Keratinocyte (primary cell): ENCODE measurements at regions not wholly inside any gene's neighbourhood (a gene's known extent, or its start where the extent isn't known, plus 50 kb on each side); places are given as distances from the start of the nearest gene placed in this dataset.

Experiments used
- DNase-seq: peaks from one replicate; pipeline ENCODE4 v3.0.0-alpha.2; 2011; ENCODE audit warnings: low read depth, missing footprints, low spot score
- FAIRE-seq: peaks from 2 replicates; lab custom pipeline; 2011; peaks lifted over from hg19 to GRCh38; lab: Jason Lieb, UNC
- H2AFZ ChIP-seq: 2 replicates; pipeline ENCODE4 v1.6.0; 2012; ENCODE audit warnings: low read length, control low read depth, inconsistent platforms; ENCODE audit not compliant: control insufficient read depth
- H3K27ac ChIP-seq: 2 replicates; pipeline ENCODE4 v1.5.1; 2011; ENCODE audit warnings: low read length; ENCODE audit not compliant: control insufficient read depth, insufficient read depth
- H3K27me3 ChIP-seq: 3 replicates; pipeline ENCODE4 v1.6.0; 2011; ENCODE audit warnings: low read length; ENCODE audit not compliant: control insufficient read depth, insufficient read depth; ENCODE audit errors: extremely low read depth
- H3K36me3 ChIP-seq, 2 experiments: 2 replicates in 1 of 2; 3 replicates in 1 of 2; pipeline ENCODE4 v1.5.1; 2011; ENCODE audit warnings: low read length in 2 of 2, mild to moderate bottlenecking in 1 of 2; ENCODE audit not compliant: control insufficient read depth in 2 of 2, insufficient read depth in 2 of 2; ENCODE audit errors: extremely low read depth in 1 of 2
- H3K4me1 ChIP-seq: 3 replicates; pipeline ENCODE4 v1.5.1; 2011; ENCODE audit warnings: low read length; ENCODE audit not compliant: control insufficient read depth, insufficient read depth; ENCODE audit errors: extremely low read depth
- H3K4me2 ChIP-seq: 3 replicates; pipeline ENCODE4 v1.6.0; 2011; ENCODE audit warnings: low read depth, low read length; ENCODE audit not compliant: control insufficient read depth, insufficient read depth; ENCODE audit errors: extremely low read depth
- H3K4me3 ChIP-seq, 3 experiments: fragments of 200-600 bp in 1 of 3; sonication (generic) in 1 of 3; 2 replicates in 2 of 3; 3 replicates in 1 of 3; pipeline ENCODE4 v1.5.1; 2011 to 2016; ENCODE audit warnings: low read length in 3 of 3, mild to moderate bottlenecking in 3 of 3, control low read depth in 2 of 3, inconsistent platforms in 1 of 3, low read depth in 1 of 3, mixed read lengths in 1 of 3, mixed run types in 1 of 3, moderate library complexity in 1 of 3; ENCODE audit not compliant: control insufficient read depth in 2 of 3, insufficient read depth in 2 of 3; ENCODE audit errors: extremely low read depth in 1 of 3
- H3K79me2 ChIP-seq: 2 replicates; pipeline ENCODE4 v1.6.0; 2012; ENCODE audit warnings: low read length; ENCODE audit not compliant: control insufficient read depth, insufficient read depth
- H3K9ac ChIP-seq: 3 replicates; pipeline ENCODE4 v1.6.0; 2011; ENCODE audit warnings: low read length; ENCODE audit not compliant: control insufficient read depth, insufficient read depth; ENCODE audit errors: extremely low read depth
- H3K9me1 ChIP-seq: 3 replicates; pipeline ENCODE4 v1.6.0; 2011; ENCODE audit warnings: low read length; ENCODE audit not compliant: control insufficient read depth, insufficient read depth; ENCODE audit errors: extremely low read depth
- H3K9me3 ChIP-seq: 2 replicates; pipeline ENCODE4 v1.5.1; 2012; ENCODE audit warnings: low read depth, low read length; ENCODE audit not compliant: control insufficient read depth
- H4K20me1 ChIP-seq: 3 replicates; pipeline ENCODE4 v1.6.0; 2011; ENCODE audit warnings: low read length; ENCODE audit not compliant: control insufficient read depth, insufficient read depth; ENCODE audit errors: extremely low read depth
- EZH2 ChIP-seq: IDR thresholded peaks from one replicate; pipeline ENCODE4 v1.6.1; 2012; ENCODE audit warnings: inconsistent platforms, mild to moderate bottlenecking, low read length, moderate library complexity
- dilution Hi-C: fragments of 300-500 bp; cut with MboI; formaldehyde crosslinking; loops from one replicate; pipeline ENCODE4 v1.7.0; 2020; ENCODE audit warnings: low sequenced_read_pairs; ENCODE audit not compliant: extremely low pct_ligation_motif_present
- TF ChIP-seq, protein P1 (sequence below), 3 experiments: IDR thresholded peaks in 1 of 3; conservative IDR thresholded peaks in 1 of 3; optimal IDR thresholded peaks in 1 of 3; 2 replicates in 2 of 3; 3 replicates in 1 of 3; pipeline versions ENCODE3 to v1.5.1; 2011; ENCODE audit warnings: low read length in 3 of 3, mild to moderate bottlenecking in 3 of 3, moderate library complexity in 2 of 3, control low read depth in 1 of 3, inconsistent platforms in 1 of 3; ENCODE audit not compliant: insufficient read depth in 2 of 3; ENCODE audit errors: extremely low read depth in 1 of 3

DNA sequence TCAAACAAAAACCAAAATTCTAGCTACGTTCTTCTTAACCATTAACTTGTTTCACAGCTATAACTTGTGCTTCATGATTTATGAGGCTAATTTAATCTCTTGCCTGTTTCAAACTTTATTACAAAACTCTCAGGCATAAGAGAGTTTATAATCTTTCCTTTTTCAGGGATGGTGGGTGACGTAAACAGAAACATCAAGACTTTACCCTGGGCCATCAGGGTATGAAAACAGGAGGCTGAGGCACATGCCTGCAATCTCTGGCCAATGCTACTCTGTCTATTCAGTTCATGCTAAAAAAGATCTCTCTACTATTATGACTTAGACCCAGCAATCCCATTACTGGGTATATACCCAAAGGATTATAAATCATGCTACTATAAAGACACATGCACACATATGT lies 55.9 kb upstream of the VWC2 start:
- Histone ChIP-seq H2AFZ (no peak overlapping the region), H3K4me3 (no peak overlapping the region), H4K20me1 (no peaks in the 10 kb centered on the region), H3K9me3 (no peaks in the 10 kb centered on the region), H3K27ac (no peak overlapping the region), H3K27me3 (no peaks in the 10 kb centered on the region), H3K36me3 (no peaks in the 10 kb centered on the region), H3K9ac (no peak overlapping the region), H3K79me2 (no peaks in the 10 kb centered on the region), H3K4me2 (no peak overlapping the region), H3K9me1 (no peaks in the 10 kb centered on the region), H3K4me1 (no peaks in the 10 kb centered on the region)
- dilution Hi-C loops = no loop called here
- TF ChIP-seq EZH2 = no peak
- TF ChIP-seq, protein P1, sequence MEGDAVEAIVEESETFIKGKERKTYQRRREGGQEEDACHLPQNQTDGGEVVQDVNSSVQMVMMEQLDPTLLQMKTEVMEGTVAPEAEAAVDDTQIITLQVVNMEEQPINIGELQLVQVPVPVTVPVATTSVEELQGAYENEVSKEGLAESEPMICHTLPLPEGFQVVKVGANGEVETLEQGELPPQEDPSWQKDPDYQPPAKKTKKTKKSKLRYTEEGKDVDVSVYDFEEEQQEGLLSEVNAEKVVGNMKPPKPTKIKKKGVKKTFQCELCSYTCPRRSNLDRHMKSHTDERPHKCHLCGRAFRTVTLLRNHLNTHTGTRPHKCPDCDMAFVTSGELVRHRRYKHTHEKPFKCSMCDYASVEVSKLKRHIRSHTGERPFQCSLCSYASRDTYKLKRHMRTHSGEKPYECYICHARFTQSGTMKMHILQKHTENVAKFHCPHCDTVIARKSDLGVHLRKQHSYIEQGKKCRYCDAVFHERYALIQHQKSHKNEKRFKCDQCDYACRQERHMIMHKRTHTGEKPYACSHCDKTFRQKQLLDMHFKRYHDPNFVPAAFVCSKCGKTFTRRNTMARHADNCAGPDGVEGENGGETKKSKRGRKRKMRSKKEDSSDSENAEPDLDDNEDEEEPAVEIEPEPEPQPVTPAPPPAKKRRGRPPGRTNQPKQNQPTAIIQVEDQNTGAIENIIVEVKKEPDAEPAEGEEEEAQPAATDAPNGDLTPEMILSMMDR (optimal IDR thresholded peaks at IDR 0.05 in 1 of 3, IDR thresholded peaks at IDR 0.05 in 1 of 3, conservative IDR thresholded peaks at IDR 0.05 in 1 of 3; ENCODE audit: extremely low read depth in 1 of 3, insufficient read depth in 2 of 3, low read length in 3 of 3) = no peak
- DNase-seq (no peak), FAIRE-seq (no peak)

DNA sequence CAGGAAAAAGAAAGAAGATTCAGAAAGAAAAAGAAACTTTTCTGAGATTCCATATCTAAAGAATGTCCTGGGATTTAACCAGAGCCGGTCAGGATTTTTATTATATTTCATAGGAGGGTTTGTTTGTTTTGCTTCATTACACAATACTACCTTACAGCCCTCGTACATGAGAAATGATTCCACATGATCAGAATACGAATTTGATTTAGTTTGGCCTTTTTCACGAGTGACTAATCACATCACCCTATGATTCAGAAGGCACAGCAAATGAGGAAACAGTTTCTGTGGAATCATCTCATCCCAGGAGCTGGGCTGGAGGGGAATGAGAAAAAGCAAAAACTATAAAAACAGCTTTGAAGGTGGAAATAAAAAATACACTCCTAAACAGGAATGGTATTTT lies 54.7 kb upstream of the VWC2 start:
- H2AFZ ChIP-seq = no peak overlapping the region
- no peak overlapping the region for H3K4me3 ChIP-seq
- dilution Hi-C loops = no loop called here
- H3K9me1 ChIP-seq = no peaks in the 10 kb centered on the region
- H3K27me3 ChIP-seq = no peaks in the 10 kb centered on the region
- no peaks in the 10 kb centered on the region for H3K36me3 ChIP-seq
- H3K79me2 ChIP-seq = no peaks in the 10 kb centered on the region
- no peak overlapping the region for H3K4me2 ChIP-seq
- no peak for TF ChIP-seq EZH2
- TF ChIP-seq, protein P1 (optimal IDR thresholded peaks at IDR 0.05 in 1 of 3, IDR thresholded peaks at IDR 0.05 in 1 of 3, conservative IDR thresholded peaks at IDR 0.05 in 1 of 3; ENCODE audit: extremely low read depth in 1 of 3, insufficient read depth in 2 of 3, low read length in 3 of 3) = no peak
- DNase-seq (no peak), FAIRE-seq (no peak)
- no peaks in the 10 kb centered on the region for H3K4me1 ChIP-seq
- no peak overlapping the region for H3K9ac ChIP-seq
- no peak overlapping the region for H3K27ac ChIP-seq
- H4K20me1 ChIP-seq = no peaks in the 10 kb centered on the region
- no peaks in the 10 kb centered on the region for H3K9me3 ChIP-seq
